Fibroblast of lung (primary cell): ENCODE measurements at regions not wholly inside any gene's neighbourhood (a gene's known extent, or its start where the extent isn't known, plus 50 kb on each side); places are given as distances from the start of the nearest gene placed in this dataset.

ENCODE experiments used
- DNase-seq, 2 donors: peaks; one replicate each; pipeline versions ENCODE4 v3.0.0 to v3.0.0-alpha.2; 2010; ENCODE audit warnings: low read depth in 2 of 2
- H2AFZ ChIP-seq: 2 replicates; pipeline ENCODE4 v1.5.1; 2012; ENCODE audit warnings: low read length, control low read depth, inconsistent platforms
- H3K27ac ChIP-seq: 2 replicates; pipeline ENCODE4 v1.5.1; 2011; ENCODE audit warnings: low read length, control low read depth; ENCODE audit not compliant: insufficient read depth
- H3K27me3 ChIP-seq: 2 replicates; pipeline ENCODE4 v1.5.1; 2011; ENCODE audit warnings: mild to moderate bottlenecking, low read length; ENCODE audit not compliant: control insufficient read depth, insufficient read depth
- H3K36me3 ChIP-seq: 2 replicates; pipeline ENCODE4 v1.5.1; 2011; ENCODE audit warnings: low read length; ENCODE audit not compliant: control insufficient read depth, insufficient read depth
- H3K4me1 ChIP-seq: 2 replicates; pipeline ENCODE4 v1.5.1; 2011; ENCODE audit warnings: low read length; ENCODE audit not compliant: control insufficient read depth, insufficient read depth; ENCODE audit errors: extremely low read depth
- H3K4me2 ChIP-seq: 2 replicates; pipeline ENCODE4 v1.5.1; 2011; ENCODE audit warnings: low read length, control low read depth; ENCODE audit not compliant: insufficient read depth; ENCODE audit errors: extremely low read depth
- H3K4me3 ChIP-seq, 4 experiments: fragments of 200-600 bp in 1 of 4; sonication (generic) in 1 of 4; replicated peaks in 1 of 4; 2 replicates each; pipeline ENCODE4 v1.5.1; 2011 to 2016; ENCODE audit warnings: low read length in 4 of 4, low read depth in 3 of 4, mild to moderate bottlenecking in 3 of 4, control low read depth in 2 of 4, inconsistent platforms in 1 of 4, mixed read lengths in 1 of 4; ENCODE audit not compliant: insufficient read depth in 1 of 4; ENCODE audit errors: control extremely low read depth in 1 of 4
- H3K79me2 ChIP-seq: 2 replicates; pipeline ENCODE4 v1.5.1; 2012; ENCODE audit warnings: mild to moderate bottlenecking, low read length, inconsistent platforms; ENCODE audit not compliant: control insufficient read depth, insufficient read depth
- H3K9ac ChIP-seq: 2 replicates; pipeline ENCODE4 v1.5.1; 2011; ENCODE audit warnings: mild to moderate bottlenecking, low read length, control low read depth; ENCODE audit not compliant: insufficient read depth
- H3K9me3 ChIP-seq: 2 replicates; pipeline ENCODE4 v1.5.1; 2012; ENCODE audit warnings: low read depth, low read length; ENCODE audit not compliant: control insufficient read depth, insufficient read depth
- H4K20me1 ChIP-seq: 2 replicates; pipeline ENCODE4 v1.5.1; 2011; ENCODE audit warnings: low read length; ENCODE audit not compliant: control insufficient read depth, insufficient read depth; ENCODE audit errors: extremely low read depth
- CTCF ChIP-seq, 2 donors: IDR thresholded peaks in 1 of 2; conservative IDR thresholded peaks in 1 of 2; 1 replicate in 1 of 2; 2 replicates in 1 of 2; pipeline ENCODE4 v1.5.1; 2011 to 2012; ENCODE audit warnings: low read length in 2 of 2, control low read depth in 1 of 2, inconsistent platforms in 1 of 2, low read depth in 1 of 2, mild to moderate bottlenecking in 1 of 2
- EZH2 ChIP-seq: IDR thresholded peaks from 2 replicates; pipeline ENCODE4 v1.5.1; 2012; ENCODE audit warnings: low read length, control low read depth, mild to moderate bottlenecking; ENCODE audit errors: missing control alignments

- no peaks in the 10 kb centered on the region for H3K79me2 ChIP-seq
- no peak overlapping the region for H3K9ac ChIP-seq
- H3K27me3 ChIP-seq = no peaks in the 10 kb centered on the region
- TF ChIP-seq EZH2 = no peak
- no peak for TF ChIP-seq CTCF (conservative IDR thresholded peaks at IDR 0.05 in 1 of 2, IDR thresholded peaks at IDR 0.05 in 1 of 2; ENCODE audit: low read depth in 1 of 2, low read length in 2 of 2)
- H3K36me3 ChIP-seq = no peaks in the 10 kb centered on the region
- H3K4me2 ChIP-seq = no peak overlapping the region
- no peak overlapping the region for H2AFZ ChIP-seq
- no peaks in the 10 kb centered on the region for H4K20me1 ChIP-seq
- DNase-seq = peak; percentile 64 to 80
- no peak overlapping the region for H3K27ac ChIP-seq
- H3K4me3 ChIP-seq = no peak overlapping the region
- no peaks in the 10 kb centered on the region for H3K9me3 ChIP-seq
- no peaks in the 10 kb centered on the region for H3K4me1 ChIP-seq
Measured at GRCh38 chr2:163401481-163401880, 334.3 kb downstream of the FIGN start.

GRCh38 chr2:163397451-163397850 lies 338.4 kb downstream of the FIGN start:
- H3K36me3 ChIP-seq = no peaks in the 10 kb centered on the region
- H3K79me2 ChIP-seq = no peaks in the 10 kb centered on the region
- H3K9me3 ChIP-seq = no peaks in the 10 kb centered on the region
- H3K4me1 ChIP-seq = no peaks in the 10 kb centered on the region
- H3K27me3 ChIP-seq = no peaks in the 10 kb centered on the region
- no peak for TF ChIP-seq EZH2
- no peak for TF ChIP-seq CTCF (conservative IDR thresholded peaks at IDR 0.05 in 1 of 2, IDR thresholded peaks at IDR 0.05 in 1 of 2; ENCODE audit: low read depth in 1 of 2, low read length in 2 of 2)
- H4K20me1 ChIP-seq = no peaks in the 10 kb centered on the region
- H3K4me3 ChIP-seq = no peak overlapping the region
- H2AFZ ChIP-seq = no peak overlapping the region
- H3K9ac ChIP-seq = no peak overlapping the region
- H3K4me2 ChIP-seq = no peak overlapping the region
- H3K27ac ChIP-seq = no peak overlapping the region
- no peak for DNase-seq

- Histone ChIP-seq H3K79me2 (no peaks in the 10 kb centered on the region), H3K4me3 (no peak overlapping the region), H3K9me3 (no peaks in the 10 kb centered on the region), H3K9ac (no peak overlapping the region), H3K36me3 (no peaks in the 10 kb centered on the region), H3K27me3 (no peaks in the 10 kb centered on the region), H2AFZ (no peak overlapping the region), H3K4me1 (no peaks in the 10 kb centered on the region), H4K20me1 (no peaks in the 10 kb centered on the region), H3K27ac (no peak overlapping the region), H3K4me2 (no peak overlapping the region)
- TF ChIP-seq EZH2 (no peak), CTCF (conservative IDR thresholded peaks at IDR 0.05 in 1 of 2, IDR thresholded peaks at IDR 0.05 in 1 of 2; ENCODE audit: low read depth in 1 of 2, low read length in 2 of 2) (no peak)
- DNase-seq = no peak
Measured at GRCh38 chr2:163395602-163396001, 340.2 kb downstream of the FIGN start.
